ENCODE measurements at regions not wholly inside any gene's neighbourhood (a gene's known extent, or its start where the extent isn't known, plus 50 kb on each side); places are given as distances from the start of the nearest gene placed in this dataset.
"Not testable (repeated sequence)": the region's sequence is repeated elsewhere in the genome, so short reads cannot be mapped to it uniquely, and the experiment has no call there.

GRCh38 chr20:25772437-25772836 is 75.8 kb upstream of the ZNF337 start:
- not testable (repeated sequence) for DNase-seq

- DNase-seq = not testable (repeated sequence)
Measured at GRCh38 chr20:25771818-25772217, 75.2 kb upstream of the ZNF337 start.

GRCh38 chr20:25761596-25761995 is 64.9 kb upstream of the ZNF337 start:
- no peak for DNase-seq

GRCh38 chr20:25761046-25761445 is 64.4 kb upstream of the ZNF337 start:
- DNase-seq = not testable (repeated sequence)

- peak; percentile 62 for DNase-seq
Measured at GRCh38 chr20:25750765-25751696, 54.4 kb upstream of the ZNF337 start.

GRCh38 chr20:25750220-25750764 is 53.6 kb upstream of the ZNF337 start:
- DNase-seq = no peak

- DNase-seq = no peak
Measured at GRCh38 chr20:25749649-25750048, 53.0 kb upstream of the ZNF337 start.

Measured in activated CD4-positive, alpha-beta T cell treated with anti-CD3 and anti-CD28 coated beads for 48 hours (primary cell).